Activated naive CD8-positive, alpha-beta T cell (primary cell): ENCODE measurements at regions not wholly inside any gene's neighbourhood (a gene's known extent, or its start where the extent isn't known, plus 50 kb on each side); places are given as distances from the start of the nearest gene placed in this dataset.
"Not testable (repeated sequence)": the region's sequence is repeated elsewhere in the genome, so short reads cannot be mapped to it uniquely, and the experiment has no call there.

Source experiments
- H3K27ac Mint-ChIP-seq: one replicate; pipeline ENCODE4 v1.8.0; 2021; ENCODE audit warnings: mixed read lengths
- H3K27me3 Mint-ChIP-seq: one replicate; pipeline ENCODE4 v1.8.0; 2021; ENCODE audit warnings: mixed read lengths
- H3K36me3 Mint-ChIP-seq: one replicate; pipeline ENCODE4 v1.8.0; 2021; ENCODE audit warnings: mixed read lengths
- H3K4me1 Mint-ChIP-seq: one replicate; pipeline ENCODE4 v1.8.0; 2021; ENCODE audit warnings: low read depth, mixed read lengths
- H3K4me3 Mint-ChIP-seq: one replicate; pipeline ENCODE4 v1.8.0; 2021; ENCODE audit warnings: mild to moderate bottlenecking, mixed read lengths
- H3K9me3 Mint-ChIP-seq: one replicate; pipeline ENCODE4 v1.8.0; 2021; ENCODE audit warnings: low read depth, mixed read lengths

GRCh38 chr5:88051148-88051547 is 217.5 kb downstream of the TMEM161B start:
- no peak overlapping the region for H3K4me3 Mint-ChIP-seq
- no peaks in the 10 kb centered on the region for H3K36me3 Mint-ChIP-seq
- H3K4me1 Mint-ChIP-seq, result no peaks in the 10 kb centered on the region
- no peak overlapping the region for H3K27ac Mint-ChIP-seq
- H3K9me3 Mint-ChIP-seq, result no peaks in the 10 kb centered on the region
- peaks cover 2% of the 10 kb centered on the region for H3K27me3 Mint-ChIP-seq

GRCh38 chr5:88049737-88050136 is 218.9 kb downstream of the TMEM161B start:
- Mint-ChIP-seq H3K36me3 (no peaks in the 10 kb centered on the region), H3K4me3 (no peak overlapping the region), H3K27ac (no peak overlapping the region), H3K27me3 (peaks cover 2% of the 10 kb centered on the region), H3K4me1 (no peaks in the 10 kb centered on the region), H3K9me3 (no peaks in the 10 kb centered on the region)

- Mint-ChIP-seq H3K9me3 (no peaks in the 10 kb centered on the region), H3K27ac (no peak overlapping the region), H3K4me3 (no peak overlapping the region), H3K36me3 (no peaks in the 10 kb centered on the region), H3K4me1 (no peaks in the 10 kb centered on the region), H3K27me3 (peaks cover 2% of the 10 kb centered on the region)
Measured at GRCh38 chr5:88049156-88049555, 219.5 kb downstream of the TMEM161B start.

- Mint-ChIP-seq H3K9me3 (no peaks in the 10 kb centered on the region), H3K4me3 (no peak overlapping the region), H3K4me1 (no peaks in the 10 kb centered on the region), H3K27me3 (no peaks in the 10 kb centered on the region), H3K36me3 (no peaks in the 10 kb centered on the region), H3K27ac (no peak overlapping the region)
Measured at GRCh38 chr5:88045931-88046461, 222.6 kb downstream of the TMEM161B start.

- H3K4me1 Mint-ChIP-seq, result no peaks in the 10 kb centered on the region
- H3K27me3 Mint-ChIP-seq, result no peaks in the 10 kb centered on the region
- H3K27ac Mint-ChIP-seq, result no peak overlapping the region
- H3K4me3 Mint-ChIP-seq, result no peak overlapping the region
- H3K36me3 Mint-ChIP-seq, result no peaks in the 10 kb centered on the region
- H3K9me3 Mint-ChIP-seq, result no peaks in the 10 kb centered on the region
Measured at GRCh38 chr5:88045165-88045564, 223.5 kb downstream of the TMEM161B start.

GRCh38 chr5:88034520-88034919 is 234.1 kb downstream of the TMEM161B start:
- no peaks in the 10 kb centered on the region for H3K36me3 Mint-ChIP-seq
- H3K27me3 Mint-ChIP-seq, result no peaks in the 10 kb centered on the region
- no peak overlapping the region for H3K4me3 Mint-ChIP-seq
- H3K4me1 Mint-ChIP-seq, result no peaks in the 10 kb centered on the region
- H3K27ac Mint-ChIP-seq, result no peak overlapping the region
- H3K9me3 Mint-ChIP-seq, result peaks cover 7% of the 10 kb centered on the region

- Mint-ChIP-seq H3K36me3 (no peaks in the 10 kb centered on the region), H3K27ac (no peak overlapping the region), H3K4me3 (no peak overlapping the region), H3K27me3 (no peaks in the 10 kb centered on the region), H3K9me3 (no peaks in the 10 kb centered on the region), H3K4me1 (no peaks in the 10 kb centered on the region)
Measured at GRCh38 chr5:88033191-88033590, 235.5 kb downstream of the TMEM161B start.

GRCh38 chr5:88029011-88029410 is 239.6 kb downstream of the TMEM161B start:
- Mint-ChIP-seq H3K9me3 (no peaks in the 10 kb centered on the region), H3K27me3 (peaks cover 8% of the 10 kb centered on the region), H3K27ac (no peak overlapping the region)

GRCh38 chr5:88021141-88021540 is 247.5 kb downstream of the TMEM161B start:
- H3K27ac Mint-ChIP-seq, result no peak overlapping the region
- no peak overlapping the region for H3K4me3 Mint-ChIP-seq
- no peaks in the 10 kb centered on the region for H3K36me3 Mint-ChIP-seq
- H3K27me3 Mint-ChIP-seq, result peaks cover 4% of the 10 kb centered on the region
- no peaks in the 10 kb centered on the region for H3K4me1 Mint-ChIP-seq
- H3K9me3 Mint-ChIP-seq, result no peaks in the 10 kb centered on the region

More at GRCh38 chr5:88029011-88029410, 239.6 kb downstream of the TMEM161B start:
- no peak overlapping the region for H3K4me3 Mint-ChIP-seq
- H3K4me1 Mint-ChIP-seq, result no peaks in the 10 kb centered on the region
- no peaks in the 10 kb centered on the region for H3K36me3 Mint-ChIP-seq

- not testable (repeated sequence) for H3K27ac Mint-ChIP-seq, H3K4me3 Mint-ChIP-seq, H3K27me3 Mint-ChIP-seq, H3K9me3 Mint-ChIP-seq, H3K36me3 Mint-ChIP-seq, H3K4me1 Mint-ChIP-seq
Measured at GRCh38 chr5:88014984-88015383, 253.7 kb downstream of the TMEM161B start.

GRCh38 chr5:88000877-88001276 is 267.8 kb downstream of the TMEM161B start:
- no peak overlapping the region for H3K27ac Mint-ChIP-seq
- no peaks in the 10 kb centered on the region for H3K4me1 Mint-ChIP-seq
- H3K4me3 Mint-ChIP-seq, result no peak overlapping the region
- H3K27me3 Mint-ChIP-seq, result peaks cover 1% of the 10 kb centered on the region
- no peaks in the 10 kb centered on the region for H3K36me3 Mint-ChIP-seq
- peaks cover 12% of the 10 kb centered on the region for H3K9me3 Mint-ChIP-seq

- Mint-ChIP-seq H3K4me3 (no peak overlapping the region), H3K27ac (no peak overlapping the region), H3K9me3 (peaks cover 12% of the 10 kb centered on the region), H3K27me3 (peaks cover 1% of the 10 kb centered on the region), H3K36me3 (no peaks in the 10 kb centered on the region), H3K4me1 (no peaks in the 10 kb centered on the region)
Measured at GRCh38 chr5:87997662-87998061, 271.0 kb downstream of the TMEM161B start.

- no peak overlapping the region for H3K4me3 Mint-ChIP-seq
- no peaks in the 10 kb centered on the region for H3K4me1 Mint-ChIP-seq
- H3K27ac Mint-ChIP-seq, result no peak overlapping the region
- H3K36me3 Mint-ChIP-seq, result no peaks in the 10 kb centered on the region
- peaks cover 4% of the 10 kb centered on the region for H3K27me3 Mint-ChIP-seq
- no peaks in the 10 kb centered on the region for H3K9me3 Mint-ChIP-seq
Measured at GRCh38 chr5:87966213-87966612, 302.4 kb downstream of the TMEM161B start.

- H3K4me1 Mint-ChIP-seq, result no peaks in the 10 kb centered on the region
- no peak overlapping the region for H3K4me3 Mint-ChIP-seq
- H3K27me3 Mint-ChIP-seq, result peaks cover 1% of the 10 kb centered on the region
- no peaks in the 10 kb centered on the region for H3K9me3 Mint-ChIP-seq
- H3K36me3 Mint-ChIP-seq, result no peaks in the 10 kb centered on the region
- no peak overlapping the region for H3K27ac Mint-ChIP-seq
Measured at GRCh38 chr5:87954121-87954520, 314.5 kb downstream of the TMEM161B start.

GRCh38 chr5:87951661-87952060 is 317.0 kb downstream of the TMEM161B start:
- no peak overlapping the region for H3K27ac Mint-ChIP-seq
- no peak overlapping the region for H3K4me3 Mint-ChIP-seq
- H3K9me3 Mint-ChIP-seq, result no peaks in the 10 kb centered on the region
- no peaks in the 10 kb centered on the region for H3K4me1 Mint-ChIP-seq
- peaks cover 1% of the 10 kb centered on the region for H3K27me3 Mint-ChIP-seq
- H3K36me3 Mint-ChIP-seq, result no peaks in the 10 kb centered on the region
